DND-41 (cell line): ENCODE measurements at regions not wholly inside any gene's neighbourhood (a gene's known extent, or its start where the extent isn't known, plus 50 kb on each side); places are given as distances from the start of the nearest gene placed in this dataset.

Experiments
- CTCF ChIP-seq: IDR thresholded peaks from 2 replicates; pipeline ENCODE4 v1.5.1; 2012; ENCODE audit warnings: borderline replicate concordance, low read length, moderate library complexity, mild to moderate bottlenecking; ENCODE audit not compliant: poor library complexity, severe bottlenecking; ENCODE audit errors: extremely low read depth
- EZH2 ChIP-seq: IDR thresholded peaks from 3 replicates; pipeline ENCODE4 v1.6.1; 2012; ENCODE audit warnings: borderline replicate concordance, low read depth, mild to moderate bottlenecking, moderate library complexity, low read length, inconsistent platforms; ENCODE audit not compliant: severe bottlenecking

GRCh38 chr19:30704771-30705330 lies 332.7 kb downstream of the ZNF536 start:
- TF ChIP-seq CTCF, result no peak
- TF ChIP-seq EZH2, result no peak
